ENCODE measurements at regions not wholly inside any gene's neighbourhood (a gene's known extent, or its start where the extent isn't known, plus 50 kb on each side); places are given as distances from the start of the nearest gene placed in this dataset.
"Not testable (repeated sequence)": the region's sequence is repeated elsewhere in the genome, so short reads cannot be mapped to it uniquely, and the experiment has no call there.

DNA sequence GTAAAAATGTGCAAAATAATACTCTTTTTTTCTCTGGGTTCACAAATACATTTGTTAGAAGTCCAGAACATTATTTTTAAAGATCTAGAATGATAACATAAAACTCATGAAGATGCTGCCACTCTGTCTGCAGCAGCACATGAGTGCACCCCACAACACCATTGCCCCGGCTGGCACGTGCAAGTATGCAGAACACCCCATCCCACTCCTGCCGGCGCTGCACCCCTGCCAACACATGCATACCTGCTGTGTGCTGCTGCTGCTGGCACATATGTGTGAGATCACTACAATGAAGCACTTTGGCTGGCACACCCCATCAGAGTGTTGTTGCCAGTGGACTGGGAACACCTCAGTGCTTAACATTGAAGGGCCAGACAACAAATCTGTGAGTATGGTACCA lies 129.1 kb downstream of the CCT8L2 start:
- H3K4me2 ChIP-seq; H3K9me3 ChIP-seq (ENCODE audit: low read depth); H3F3A ChIP-seq (ENCODE audit: low read depth); H3K4me3 Mint-ChIP-seq; H3K9ac ChIP-seq; DNase-seq (ENCODE audit: low spot score); H3K79me2 ChIP-seq (ENCODE audit: low read depth); H3K27me3 ChIP-seq; H3K27me3 Mint-ChIP-seq (ENCODE audit: insufficient read depth, low read depth); H2AFZ ChIP-seq (replicated peaks); H3K36me3 ChIP-seq; H3K4me1 Mint-ChIP-seq; H4K20me1 ChIP-seq (ENCODE audit: low read depth); H3K4me1 ChIP-seq; H3K27ac Mint-ChIP-seq; H3K36me3 Mint-ChIP-seq; H3K4me3 ChIP-seq; H3K27ac ChIP-seq: not testable (repeated sequence)
- peaks cover 35% of the 10 kb centered on the region for H3K9me3 Mint-ChIP-seq

DNA sequence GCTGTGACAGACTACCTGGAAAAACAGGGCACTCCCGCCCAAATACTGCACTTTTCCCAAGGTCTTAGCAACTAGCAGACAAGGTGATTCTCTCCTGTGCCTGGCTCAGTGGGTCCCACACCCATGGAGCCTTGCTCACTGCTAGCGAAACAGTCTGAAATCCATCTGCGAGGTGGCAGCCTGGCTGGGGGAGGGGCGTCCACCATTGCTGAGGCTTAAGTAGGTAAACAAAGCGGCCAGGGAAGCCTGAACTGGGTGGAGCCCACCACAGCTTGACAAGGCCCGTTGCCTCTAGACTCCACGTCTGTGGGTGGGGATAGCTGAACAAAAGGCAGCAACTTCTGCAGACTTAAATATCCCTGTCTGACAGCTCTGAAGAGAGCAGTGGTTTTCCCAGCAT lies 145.2 kb downstream of the CCT8L2 start:
- not testable (repeated sequence) for H2AFZ ChIP-seq (replicated peaks); H3K9me3 ChIP-seq (ENCODE audit: low read depth); H3K79me2 ChIP-seq (ENCODE audit: low read depth); H3K4me1 Mint-ChIP-seq; H3K27ac ChIP-seq; H4K20me1 ChIP-seq (ENCODE audit: low read depth); H3K4me3 ChIP-seq; H3K4me1 ChIP-seq; H3K4me3 Mint-ChIP-seq; H3K27me3 ChIP-seq; H3K36me3 Mint-ChIP-seq; H3K27ac Mint-ChIP-seq; H3K27me3 Mint-ChIP-seq (ENCODE audit: insufficient read depth, low read depth); H3K4me2 ChIP-seq; H3K9ac ChIP-seq; DNase-seq (ENCODE audit: low spot score); H3K36me3 ChIP-seq; H3F3A ChIP-seq (ENCODE audit: low read depth)
- peaks cover 40% of the 10 kb centered on the region for H3K9me3 Mint-ChIP-seq

DNA sequence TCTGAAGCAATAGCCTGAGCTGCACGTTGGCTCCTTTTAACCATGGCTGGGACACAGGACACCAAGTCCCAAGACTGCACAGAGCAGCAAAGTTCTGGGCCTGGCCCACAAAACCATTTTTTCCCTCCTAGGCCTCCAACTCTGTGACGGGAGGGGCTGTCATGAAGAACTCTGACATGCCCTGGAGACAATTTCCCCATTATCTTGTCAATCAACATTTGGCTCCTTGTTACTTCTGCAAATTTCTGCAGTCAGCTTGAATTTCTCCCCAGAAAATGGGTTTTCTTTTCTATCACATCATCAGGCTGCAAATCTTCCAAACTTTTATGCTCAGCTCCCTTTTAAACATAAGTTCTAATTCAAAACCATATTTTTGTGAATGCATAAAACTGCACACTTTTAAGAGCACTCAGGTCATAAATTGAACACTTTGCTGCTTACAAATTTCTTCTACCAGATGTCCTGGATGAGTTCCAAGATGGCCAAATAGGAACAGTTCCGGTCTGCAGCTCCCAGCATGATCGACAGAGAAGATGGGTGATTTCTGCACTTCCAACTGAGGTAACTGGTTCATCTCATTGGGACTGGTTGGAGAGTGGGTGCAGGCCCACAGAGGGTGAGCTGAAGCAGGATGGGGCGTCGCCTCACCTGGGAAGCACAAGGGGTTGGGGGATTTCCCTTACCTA lies 145.7 kb downstream of the CCT8L2 start:
- H3F3A ChIP-seq (ENCODE audit: low read depth); H3K4me1 ChIP-seq; H3K9me3 ChIP-seq (ENCODE audit: low read depth); H3K4me1 Mint-ChIP-seq; H3K79me2 ChIP-seq (ENCODE audit: low read depth); H3K36me3 ChIP-seq; H3K27me3 Mint-ChIP-seq (ENCODE audit: insufficient read depth, low read depth); H3K4me3 ChIP-seq; H2AFZ ChIP-seq (replicated peaks); DNase-seq (ENCODE audit: low spot score); H3K27ac Mint-ChIP-seq; H4K20me1 ChIP-seq (ENCODE audit: low read depth); H3K27ac ChIP-seq; H3K27me3 ChIP-seq; H3K4me3 Mint-ChIP-seq; H3K4me2 ChIP-seq; H3K9ac ChIP-seq; H3K36me3 Mint-ChIP-seq: not testable (repeated sequence)
- H3K9me3 Mint-ChIP-seq, result peaks cover 38% of the 10 kb centered on the region

DNA sequence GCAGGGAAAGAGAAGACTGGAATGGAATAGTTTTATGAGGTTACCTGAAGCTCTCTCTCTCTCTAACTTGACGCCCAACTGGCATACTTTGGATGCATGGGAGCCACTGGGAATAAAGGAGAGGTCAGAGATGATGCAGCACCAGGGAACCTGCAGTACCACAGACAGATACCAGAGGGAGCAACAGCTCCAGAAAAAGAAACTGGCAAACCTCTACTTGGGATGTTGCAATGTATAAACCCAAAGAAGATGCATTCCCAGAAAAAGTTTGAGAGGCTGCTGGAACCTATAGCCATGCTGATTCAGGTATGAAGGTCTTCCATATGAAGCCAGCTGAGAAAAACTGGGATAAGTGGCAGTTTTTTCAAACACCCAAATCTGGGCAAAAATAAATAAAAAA lies 151.6 kb downstream of the CCT8L2 start:
- not testable (repeated sequence) for H3K27ac Mint-ChIP-seq; H4K20me1 ChIP-seq (ENCODE audit: low read depth); DNase-seq (ENCODE audit: low spot score); H3K27me3 Mint-ChIP-seq (ENCODE audit: insufficient read depth, low read depth); H2AFZ ChIP-seq (replicated peaks); H3K79me2 ChIP-seq (ENCODE audit: low read depth); H3K4me1 Mint-ChIP-seq; H3K4me3 Mint-ChIP-seq; H3K27ac ChIP-seq; H3K36me3 ChIP-seq; H3K4me1 ChIP-seq; H3F3A ChIP-seq (ENCODE audit: low read depth); H3K4me2 ChIP-seq; H3K9ac ChIP-seq; H3K36me3 Mint-ChIP-seq; H3K27me3 ChIP-seq; H3K4me3 ChIP-seq
- peaks cover 12% of the 10 kb centered on the region for H3K9me3 ChIP-seq (ENCODE audit: low read depth)
- peaks cover 17% of the 10 kb centered on the region for H3K9me3 Mint-ChIP-seq

DNA sequence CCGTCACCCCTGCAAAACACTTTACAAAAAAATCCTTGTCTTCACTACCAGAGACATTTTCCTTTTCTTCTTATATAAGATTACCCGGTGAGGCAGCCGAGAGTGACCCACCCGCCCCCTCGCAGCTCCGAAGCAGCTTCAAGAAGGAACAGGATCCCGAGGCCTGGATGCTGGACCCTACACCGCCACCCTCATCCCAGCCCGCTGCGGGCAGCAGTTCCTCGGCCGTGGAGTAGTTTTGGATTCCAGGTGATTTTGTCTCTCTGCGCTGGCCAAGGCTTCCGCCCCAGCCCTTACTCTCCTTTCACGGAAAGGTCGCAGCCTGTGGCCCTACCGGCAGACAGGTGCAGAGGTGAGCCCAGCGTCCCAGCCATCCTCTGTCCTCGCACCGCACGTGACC lies 169.1 kb downstream of the CCT8L2 start:
- H3K9me3 ChIP-seq (ENCODE audit: low read depth); H2AFZ ChIP-seq (replicated peaks); H3F3A ChIP-seq (ENCODE audit: low read depth); H3K27ac ChIP-seq; H3K36me3 Mint-ChIP-seq; H3K4me1 ChIP-seq; DNase-seq (ENCODE audit: low spot score); H3K27me3 ChIP-seq; H3K79me2 ChIP-seq (ENCODE audit: low read depth); H3K27ac Mint-ChIP-seq; H4K20me1 ChIP-seq (ENCODE audit: low read depth); H3K36me3 ChIP-seq; H3K4me3 Mint-ChIP-seq; H3K4me1 Mint-ChIP-seq; H3K27me3 Mint-ChIP-seq (ENCODE audit: insufficient read depth, low read depth); H3K9ac ChIP-seq; H3K4me2 ChIP-seq; H3K4me3 ChIP-seq: not testable (repeated sequence)
- H3K9me3 Mint-ChIP-seq, result peaks cover 23% of the 10 kb centered on the region

DNA sequence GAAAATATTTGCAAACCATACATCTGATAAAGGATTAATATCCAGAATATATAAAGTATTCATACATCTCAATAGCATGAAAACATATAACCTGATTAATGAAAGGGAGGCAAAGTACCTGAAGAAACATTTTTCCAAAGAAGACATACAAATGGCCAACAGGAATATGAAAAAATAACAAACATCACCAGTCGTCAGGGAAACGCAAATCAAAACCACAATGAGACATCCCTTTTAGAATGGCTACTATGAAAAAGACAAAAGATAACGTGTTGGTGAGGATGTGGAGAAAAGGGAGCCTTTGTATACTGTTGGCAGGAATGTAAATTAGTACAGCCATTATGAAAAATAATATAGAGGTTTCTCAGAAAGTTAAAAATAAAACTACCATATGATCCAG lies 175.1 kb downstream of the CCT8L2 start:
- DNase-seq (ENCODE audit: low spot score); H3K9me3 ChIP-seq (ENCODE audit: low read depth); H3K79me2 ChIP-seq (ENCODE audit: low read depth); H3K4me1 ChIP-seq; H3K36me3 Mint-ChIP-seq; H3F3A ChIP-seq (ENCODE audit: low read depth); H4K20me1 ChIP-seq (ENCODE audit: low read depth); H3K27ac ChIP-seq; H3K27me3 ChIP-seq; H3K4me3 Mint-ChIP-seq; H3K27me3 Mint-ChIP-seq (ENCODE audit: insufficient read depth, low read depth); H3K9ac ChIP-seq; H3K4me2 ChIP-seq; H3K27ac Mint-ChIP-seq; H3K4me1 Mint-ChIP-seq; H3K36me3 ChIP-seq; H2AFZ ChIP-seq (replicated peaks); H3K4me3 ChIP-seq: not testable (repeated sequence)
- H3K9me3 Mint-ChIP-seq, result peaks cover 25% of the 10 kb centered on the region

DNA sequence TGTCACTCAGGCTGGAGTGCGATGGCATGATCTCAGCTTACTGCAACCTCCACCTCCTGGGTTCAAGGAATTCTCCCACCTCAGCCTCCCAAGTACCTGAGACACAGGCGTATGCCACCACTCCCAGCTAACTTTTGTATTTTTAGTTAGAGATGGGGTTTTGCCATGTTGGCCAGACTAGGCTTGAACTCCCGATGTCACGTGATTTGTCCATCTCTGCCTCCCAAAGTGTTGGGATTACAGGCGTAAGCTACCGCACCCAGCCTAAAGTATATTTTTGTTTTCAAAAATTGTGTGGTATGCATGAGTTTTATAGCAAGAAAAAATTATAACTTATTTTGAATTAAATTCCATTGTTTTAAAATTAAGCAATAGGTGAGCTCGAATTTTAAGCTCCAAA lies 188.0 kb downstream of the CCT8L2 start:
- not testable (repeated sequence) for H3K27ac ChIP-seq; H3K4me3 ChIP-seq; H3K4me1 Mint-ChIP-seq; DNase-seq (ENCODE audit: low spot score); H3K79me2 ChIP-seq (ENCODE audit: low read depth); H3K27ac Mint-ChIP-seq; H3K36me3 Mint-ChIP-seq; H3K36me3 ChIP-seq; H3K4me1 ChIP-seq; H3K27me3 ChIP-seq; H3K4me3 Mint-ChIP-seq; H2AFZ ChIP-seq (replicated peaks); H3K4me2 ChIP-seq; H4K20me1 ChIP-seq (ENCODE audit: low read depth); H3K27me3 Mint-ChIP-seq (ENCODE audit: insufficient read depth, low read depth); H3K9ac ChIP-seq; H3F3A ChIP-seq (ENCODE audit: low read depth)
- peaks cover 16% of the 10 kb centered on the region for H3K9me3 ChIP-seq (ENCODE audit: low read depth)
- H3K9me3 Mint-ChIP-seq, result peaks cover 24% of the 10 kb centered on the region

DNA sequence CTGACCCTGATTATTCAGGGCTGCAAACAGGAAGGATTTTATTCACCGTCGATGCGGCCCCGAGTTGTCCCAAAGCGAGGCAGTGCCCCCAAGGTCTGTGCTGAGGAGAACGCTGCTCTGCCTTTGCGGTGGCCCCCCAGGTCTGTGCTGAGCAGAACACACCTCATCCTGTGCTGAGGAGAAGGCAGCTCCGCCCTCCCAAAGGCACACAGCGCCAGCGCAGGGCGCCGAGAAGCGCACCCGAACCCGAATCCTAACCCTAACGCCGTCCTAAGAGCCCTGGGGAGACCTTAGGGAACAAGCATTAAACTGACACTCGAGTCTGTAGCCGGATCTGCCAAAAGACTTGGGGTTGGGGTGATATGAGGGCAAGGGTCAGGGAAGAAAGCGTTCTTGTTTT lies 188.9 kb downstream of the CCT8L2 start:
- not testable (repeated sequence) for H3K27me3 Mint-ChIP-seq (ENCODE audit: insufficient read depth, low read depth); H3K36me3 Mint-ChIP-seq; H2AFZ ChIP-seq (replicated peaks); H3K79me2 ChIP-seq (ENCODE audit: low read depth); H3K27ac Mint-ChIP-seq; H3K27ac ChIP-seq; H3K4me3 ChIP-seq; H3K36me3 ChIP-seq; H3K27me3 ChIP-seq; DNase-seq (ENCODE audit: low spot score); H3K4me2 ChIP-seq; H3F3A ChIP-seq (ENCODE audit: low read depth); H3K4me1 Mint-ChIP-seq; H3K9ac ChIP-seq; H3K4me1 ChIP-seq; H4K20me1 ChIP-seq (ENCODE audit: low read depth); H3K4me3 Mint-ChIP-seq
- peaks cover 16% of the 10 kb centered on the region for H3K9me3 ChIP-seq (ENCODE audit: low read depth)
- H3K9me3 Mint-ChIP-seq, result peaks cover 23% of the 10 kb centered on the region
